ENCODE measurements at regions not wholly inside any gene's neighbourhood (a gene's known extent, or its start where the extent isn't known, plus 50 kb on each side); places are given as distances from the start of the nearest gene placed in this dataset.
"Not testable (repeated sequence)": the region's sequence is repeated elsewhere in the genome, so short reads cannot be mapped to it uniquely, and the experiment has no call there.

GRCh38 chr7:138366676-138367075, 93.4 kb upstream of the TRIM24 start:
- H3K4me2 ChIP-seq (ENCODE audit: control insufficient read depth, insufficient read depth); H3K27ac ChIP-seq (ENCODE audit: control insufficient read depth, insufficient read depth); H4K20me1 ChIP-seq (ENCODE audit: control insufficient read depth, insufficient read depth); SMC1A ChIA-PET (ENCODE audit: uncharacterized antibody, unreplicated experiment); H3K4me1 ChIP-seq (ENCODE audit: control insufficient read depth, insufficient read depth, low read length); H3K9ac ChIP-seq (ENCODE audit: control insufficient read depth, insufficient read depth, low read length); BruUV-seq (replicated peaks); H2AFZ ChIP-seq (ENCODE audit: control insufficient read depth, low read depth, low read length); H3K9me3 ChIP-seq (replicated peaks; ENCODE audit: control insufficient read depth, insufficient read depth, low read length); H3K27me3 ChIP-seq (replicated peaks in 1 of 2; ENCODE audit: control insufficient read depth in 2 of 2, insufficient read depth in 2 of 2, low read length in 1 of 2); H3K4me3 ChIP-seq; H3K36me3 ChIP-seq (ENCODE audit: control insufficient read depth in 2 of 2, insufficient read depth in 2 of 2, low read length in 1 of 2); DNase-seq (ENCODE audit: low read depth, low spot score); CTCF ChIA-PET; intact Hi-C loops (cut with micrococcal nuclease; ENCODE audit: unreplicated experiment); in situ Hi-C loops (cut with MboI); H3K79me2 ChIP-seq (ENCODE audit: control insufficient read depth, insufficient read depth, low read length); POLR2A ChIA-PET; FAIRE-seq; ATAC-seq; RAD21 ChIA-PET (ENCODE audit: unreplicated experiment): not testable (repeated sequence)
- 25% methylated on average over 4 of the region's 4 CpGs for WGBS (ENCODE audit: insufficient coverage, insufficient replicate concordance, low lambda C conversion rate, missing lambda C conversion rate)

- ChIA-PET POLR2A (no interaction called here), RAD21 (ENCODE audit: unreplicated experiment) (no interaction called here), SMC1A (ENCODE audit: uncharacterized antibody, unreplicated experiment) (interaction anchor here (1.0 kb wide), 1 partner anchor 13 kb away, joined by 4 read pairs; no protein-coding TSS in a partner anchor), CTCF (no interaction called here)
- Histone ChIP-seq H3K4me3 (no peak overlapping the region), H3K9ac (ENCODE audit: control insufficient read depth, insufficient read depth, low read length) (no peak overlapping the region), H3K27ac (ENCODE audit: control insufficient read depth, insufficient read depth) (no peak overlapping the region), H3K9me3 (replicated peaks; ENCODE audit: control insufficient read depth, insufficient read depth, low read length) (no peaks in the 10 kb centered on the region; the same call in 2 of the 3 replicates), H3K4me1 (ENCODE audit: control insufficient read depth, insufficient read depth, low read length) (no peaks in the 10 kb centered on the region), H3K36me3 (ENCODE audit: control insufficient read depth in 2 of 2, insufficient read depth in 2 of 2, low read length in 1 of 2) (no peaks in the 10 kb centered on the region), H3K4me2 (ENCODE audit: control insufficient read depth, insufficient read depth) (no peak overlapping the region), H3K79me2 (ENCODE audit: control insufficient read depth, insufficient read depth, low read length) (no peaks in the 10 kb centered on the region), H2AFZ (ENCODE audit: control insufficient read depth, low read depth, low read length) (no peak overlapping the region), H3K27me3 (replicated peaks in 1 of 2; ENCODE audit: control insufficient read depth in 2 of 2, insufficient read depth in 2 of 2, low read length in 1 of 2) (no peaks in the 10 kb centered on the region), H4K20me1 (ENCODE audit: control insufficient read depth, insufficient read depth) (no peaks in the 10 kb centered on the region)
- ATAC-seq (no peak), FAIRE-seq (no peak), DNase-seq (ENCODE audit: low read depth, low spot score) (no peak)
- 0% methylated on average over 1 of the region's 1 CpG for WGBS (ENCODE audit: insufficient coverage, insufficient replicate concordance, low lambda C conversion rate, missing lambda C conversion rate)
- in situ Hi-C loops (cut with MboI) = no loop called here
- TF ChIP-seq BRCA1 (IDR thresholded peaks at IDR 0.05; ENCODE audit: low read depth, low read length) = no peak
- intact Hi-C loops (cut with micrococcal nuclease; ENCODE audit: unreplicated experiment) = no loop called here
- BruUV-seq (replicated peaks) = no TSS peak
Measured at GRCh38 chr7:138369797-138370196, 90.3 kb upstream of the TRIM24 start.

- BruUV-seq (replicated peaks) = no TSS peak
- Histone ChIP-seq H3K27ac (ENCODE audit: control insufficient read depth, insufficient read depth) (no peak overlapping the region), H3K4me2 (ENCODE audit: control insufficient read depth, insufficient read depth) (no peak overlapping the region), H3K36me3 (ENCODE audit: control insufficient read depth in 2 of 2, insufficient read depth in 2 of 2, low read length in 1 of 2) (no peaks in the 10 kb centered on the region), H3K27me3 (replicated peaks in 1 of 2; ENCODE audit: control insufficient read depth in 2 of 2, insufficient read depth in 2 of 2, low read length in 1 of 2) (no peaks in the 10 kb centered on the region), H3K4me1 (ENCODE audit: control insufficient read depth, insufficient read depth, low read length) (no peaks in the 10 kb centered on the region), H3K9ac (ENCODE audit: control insufficient read depth, insufficient read depth, low read length) (no peak overlapping the region), H4K20me1 (ENCODE audit: control insufficient read depth, insufficient read depth) (no peaks in the 10 kb centered on the region), H3K79me2 (ENCODE audit: control insufficient read depth, insufficient read depth, low read length) (no peaks in the 10 kb centered on the region), H3K9me3 (replicated peaks; ENCODE audit: control insufficient read depth, insufficient read depth, low read length) (no peaks in the 10 kb centered on the region; the same call in 2 of the 3 replicates), H3K4me3 (no peak overlapping the region), H2AFZ (ENCODE audit: control insufficient read depth, low read depth, low read length) (no peak overlapping the region)
- in situ Hi-C loops (cut with MboI) = no loop called here
- DNase-seq (ENCODE audit: low read depth, low spot score) = no peak
- intact Hi-C loops (cut with micrococcal nuclease; ENCODE audit: unreplicated experiment) = no loop called here
- ATAC-seq = no peak
- ChIA-PET RAD21 (ENCODE audit: unreplicated experiment) (no interaction called here), CTCF (no interaction called here), SMC1A (ENCODE audit: uncharacterized antibody, unreplicated experiment) (no interaction called here), POLR2A (no interaction called here)
- 24% methylated on average over 2 of the region's 2 CpGs for WGBS (ENCODE audit: insufficient coverage, insufficient replicate concordance, low lambda C conversion rate, missing lambda C conversion rate)
- no peak for FAIRE-seq
- no peak for TF ChIP-seq REST (IDR thresholded peaks at IDR 0.05; ENCODE audit: low read depth, low read length)
- no peak for TF ChIP-seq NFXL1 (IDR thresholded peaks at IDR 0.05; ENCODE audit: borderline replicate concordance)
- TF ChIP-seq MEF2B (IDR thresholded peaks at IDR 0.05; ENCODE audit: partially characterized antibody, poor library complexity, severe bottlenecking) = no peak
- TF ChIP-seq ZNF217 (IDR thresholded peaks at IDR 0.05) = no peak
- no peak for TF ChIP-seq USF1 (IDR thresholded peaks at IDR 0.05; ENCODE audit: borderline replicate concordance, extremely low read length, insufficient read depth, low read depth, low read length)
- no peak for TF ChIP-seq SMC3 (IDR thresholded peaks at IDR 0.05; ENCODE audit: borderline replicate concordance, low read length)
Measured at GRCh38 chr7:138370956-138371355, 89.1 kb upstream of the TRIM24 start.
